Activated CD4-positive, CD25-positive, alpha-beta regulatory T cell treated with anti-CD3 and anti-CD28 coated beads, Interleukin-2, amount 50 U/mL, for 72 hours (primary cell): ENCODE measurements at regions not wholly inside any gene's neighbourhood (a gene's known extent, or its start where the extent isn't known, plus 50 kb on each side); places are given as distances from the start of the nearest gene placed in this dataset.

Source experiments
- DNase-seq: peaks from one replicate; pipeline ENCODE4 v3.0.0; 2021

DNA sequence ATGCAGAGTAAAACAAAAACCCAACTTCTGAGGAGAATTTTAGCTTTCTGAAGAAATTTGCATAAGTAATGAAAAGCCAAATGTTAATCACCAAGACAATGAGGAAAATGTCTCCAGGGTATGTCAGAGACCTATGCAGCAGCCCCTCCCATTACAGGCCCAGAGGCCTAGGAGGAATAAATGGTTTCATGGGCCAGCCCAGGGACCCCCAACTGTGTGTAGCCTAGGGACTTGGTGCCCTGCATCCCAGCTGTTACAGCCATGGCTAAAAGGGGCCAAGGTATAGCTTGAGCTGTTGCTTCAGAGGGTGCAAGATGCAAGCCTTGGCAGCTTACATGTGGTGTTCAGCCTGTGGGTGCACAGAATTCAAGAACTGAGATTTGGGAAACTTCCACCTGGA, 1256.9 kb upstream of the PIK3C3 start:
- DNase-seq: no peak

DNA sequence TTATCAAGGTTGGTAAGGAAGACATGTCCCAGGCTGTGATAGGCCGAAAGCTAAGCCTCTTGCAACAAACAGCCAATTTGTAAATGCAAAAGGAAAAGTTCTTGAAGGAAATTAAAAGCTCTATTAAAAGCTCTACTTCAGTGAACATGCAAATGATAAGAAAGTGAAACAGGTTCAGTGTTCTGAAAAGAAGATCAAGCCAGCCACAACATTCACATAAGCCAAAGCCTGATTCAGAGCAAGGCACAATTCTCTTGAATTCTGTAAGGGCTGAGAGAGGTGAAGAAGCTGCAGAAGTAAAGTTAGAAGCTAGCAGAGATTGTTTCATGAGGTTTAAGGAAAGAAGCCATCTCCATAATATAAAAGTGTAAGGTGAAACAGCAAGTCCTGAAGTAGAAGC, 1259.5 kb upstream of the PIK3C3 start:
- no peak for DNase-seq

DNA sequence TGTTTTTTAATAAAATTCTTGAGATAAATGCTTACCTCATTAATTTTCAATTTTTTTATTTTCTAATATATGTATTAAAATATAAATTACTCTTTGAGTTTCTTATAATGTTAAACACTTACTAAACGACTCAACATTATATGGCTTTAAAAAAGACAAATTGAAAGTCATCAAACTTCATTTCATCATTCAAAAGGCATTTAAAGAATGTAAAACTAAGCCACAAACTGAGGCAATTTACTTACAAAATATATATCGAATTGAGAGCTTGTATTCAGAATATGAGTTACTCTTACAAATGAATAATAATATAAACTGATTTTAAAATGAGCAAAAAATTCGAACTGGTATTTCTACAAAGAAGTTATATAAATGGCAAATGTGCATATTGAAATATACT, 1262.2 kb upstream of the PIK3C3 start:
- no peak for DNase-seq

GRCh38 chr18:40690062-40690461, 1265.0 kb upstream of the PIK3C3 start:
- DNase-seq: no peak

DNA sequence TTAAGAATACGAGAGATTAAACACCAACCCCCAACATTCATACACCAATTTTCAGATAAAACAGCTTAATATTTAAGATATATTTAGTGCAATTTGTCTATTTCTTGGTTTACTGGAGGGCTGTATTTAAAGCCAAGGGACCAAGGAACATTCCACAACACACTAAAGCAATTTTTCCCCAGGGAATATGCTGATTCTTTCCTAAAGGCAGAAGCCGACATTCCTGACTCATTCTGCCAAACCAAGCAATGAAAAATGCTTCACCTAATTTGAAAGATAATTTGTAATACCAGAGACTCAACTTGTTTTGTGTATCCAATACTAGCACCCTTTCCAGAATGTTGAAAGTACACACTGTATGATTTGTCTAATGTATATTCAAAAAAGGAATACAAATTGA, 1267.6 kb upstream of the PIK3C3 start:
- DNase-seq: no peak

- DNase-seq: no peak
These were observed 1268.2 kb upstream of the PIK3C3 start for GRCh38 chr18:40686836-40687235.

DNA sequence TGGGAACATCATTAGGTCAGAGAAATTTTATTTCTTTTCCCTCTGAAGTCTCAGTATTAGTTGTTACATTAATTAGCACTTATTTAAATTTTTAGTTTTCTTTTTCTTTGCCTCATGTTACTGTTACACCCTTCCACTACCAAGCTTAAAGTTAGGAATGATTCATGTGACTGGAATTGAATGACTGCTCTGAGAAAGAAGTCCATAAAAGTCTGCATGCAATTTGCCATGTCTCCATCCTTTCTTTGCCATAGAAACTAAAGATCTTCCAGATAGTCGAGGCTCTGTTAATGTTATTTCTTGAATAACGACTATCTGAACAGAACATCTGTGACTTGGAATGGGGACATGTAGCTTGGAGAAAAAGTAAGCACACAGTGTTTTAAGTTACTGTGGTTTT, 1269.8 kb upstream of the PIK3C3 start:
- no peak for DNase-seq

DNA sequence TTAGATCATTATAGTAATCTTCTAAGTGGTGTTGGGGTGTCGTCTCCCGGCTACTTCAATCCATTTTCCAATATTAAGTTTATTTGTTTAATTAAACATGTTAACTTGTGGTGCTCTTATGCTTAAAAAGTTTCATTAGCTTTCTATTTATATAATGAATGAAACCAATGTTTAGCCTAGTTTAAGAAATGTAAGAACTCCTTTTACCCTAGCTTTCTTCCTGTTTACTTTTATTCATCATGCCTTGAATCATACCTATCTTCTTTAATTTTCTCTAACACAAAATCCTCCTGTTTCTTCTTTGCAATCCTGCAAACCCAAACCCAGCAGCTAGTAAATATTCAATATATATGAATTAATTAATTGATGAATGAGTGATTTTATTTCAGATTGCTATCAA, 1276.7 kb upstream of the PIK3C3 start:
- no peak for DNase-seq

GRCh38 chr18:40676668-40677067, 1278.4 kb upstream of the PIK3C3 start:
- DNase-seq: no peak

- no peak for DNase-seq
These were observed 1281.9 kb upstream of the PIK3C3 start for GRCh38 chr18:40673150-40673549.

- no peak for DNase-seq
These were observed 1282.4 kb upstream of the PIK3C3 start for GRCh38 chr18:40672590-40672989.

- no peak for DNase-seq
These were observed 1284.2 kb upstream of the PIK3C3 start for GRCh38 chr18:40670668-40671375.

DNA sequence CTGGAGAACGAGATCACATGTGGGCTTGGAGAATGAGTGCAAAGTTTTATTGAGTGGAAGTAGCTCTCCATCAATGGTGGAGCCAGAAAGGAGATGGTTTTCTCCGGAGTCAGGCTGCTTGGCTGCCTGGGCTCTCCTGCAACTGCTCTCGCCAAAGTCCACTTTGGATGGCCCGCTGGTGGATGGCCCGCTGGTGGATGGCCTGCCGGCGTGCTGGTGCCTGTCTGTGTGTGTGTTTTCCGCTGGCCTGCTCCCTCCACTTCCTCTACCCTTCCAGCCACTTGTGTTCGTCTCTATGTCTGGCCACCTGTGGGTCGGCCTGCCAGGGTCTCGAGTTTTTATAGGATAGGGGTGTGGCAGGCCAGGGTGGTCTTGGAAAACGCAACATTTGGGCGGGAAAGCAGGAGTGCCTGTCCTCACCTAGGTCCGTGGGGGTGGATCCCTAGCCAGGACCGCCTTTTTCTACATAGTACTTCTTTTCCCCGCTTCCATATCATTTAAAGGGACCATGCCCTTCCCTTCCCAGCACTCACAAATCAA, 1292.1 kb upstream of the PIK3C3 start:
- no peak for DNase-seq

DNA sequence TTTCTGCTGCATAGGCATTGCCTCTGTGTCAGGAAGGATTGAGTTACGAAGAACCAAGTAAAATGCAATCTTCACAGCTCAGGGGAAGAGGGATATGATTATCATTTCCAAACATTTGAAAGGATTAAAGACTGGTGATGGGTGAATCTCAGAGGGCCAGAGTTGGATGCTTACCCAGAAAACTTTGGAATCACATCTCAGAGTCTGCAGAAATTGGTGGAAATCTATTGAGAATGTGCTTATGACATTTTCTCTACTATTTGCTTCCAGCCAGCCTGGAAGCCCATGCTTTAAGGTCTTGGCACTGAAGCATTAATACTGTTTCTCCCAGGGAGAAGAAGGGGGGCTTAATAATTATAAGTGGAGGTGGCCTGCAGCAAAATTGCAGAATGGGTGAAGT, 1301.4 kb upstream of the PIK3C3 start:
- DNase-seq: no peak

- no peak for DNase-seq
These were observed 1302.7 kb upstream of the PIK3C3 start for GRCh38 chr18:40652321-40652720.

DNA sequence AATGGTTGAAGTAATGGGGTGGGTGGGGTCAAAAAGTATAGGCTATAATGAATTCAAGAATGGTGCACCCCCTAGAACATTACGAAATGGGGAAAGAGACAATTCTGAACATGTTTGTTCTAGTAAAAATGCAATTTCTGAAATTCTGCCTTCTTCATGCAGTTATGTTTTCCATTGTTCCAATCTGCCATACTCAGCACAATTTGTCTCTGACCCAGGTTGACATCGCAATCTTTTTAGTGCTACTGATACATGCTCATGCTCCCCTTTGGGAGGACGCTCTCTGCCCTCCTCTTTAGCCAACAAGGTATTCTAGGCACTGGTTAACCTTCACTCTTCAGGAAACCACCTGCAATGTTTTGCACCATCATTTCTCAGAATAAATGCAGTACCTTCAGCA, 1303.9 kb upstream of the PIK3C3 start:
- no peak for DNase-seq

DNA sequence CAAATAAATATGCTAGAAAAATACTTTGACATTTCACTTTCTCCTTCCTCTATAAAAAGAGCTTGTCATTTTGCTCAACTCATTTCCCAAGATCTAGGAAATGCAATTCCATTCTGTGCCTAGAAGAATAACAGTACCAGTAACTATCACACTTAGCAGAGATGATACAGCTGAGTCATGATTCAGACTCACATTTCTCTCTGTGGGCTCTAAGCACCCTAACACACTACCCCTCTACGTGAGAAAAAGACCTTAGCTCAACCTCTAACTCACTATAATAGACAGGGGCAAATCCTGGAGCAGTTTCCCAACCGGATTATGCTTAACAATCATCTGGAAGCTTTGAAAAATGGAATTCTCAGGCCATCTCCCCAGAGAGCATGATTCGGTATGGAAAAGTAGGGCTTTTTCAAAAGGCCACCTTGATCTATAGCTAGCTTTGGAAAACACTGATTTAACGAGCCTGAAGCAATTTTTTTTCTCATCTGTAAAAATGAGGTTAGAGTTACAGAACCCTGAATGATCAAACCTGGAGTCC, 1312.3 kb upstream of the PIK3C3 start:
- no peak for DNase-seq

GRCh38 chr18:40631319-40631718, 1323.7 kb upstream of the PIK3C3 start:
- no peak for DNase-seq

DNA sequence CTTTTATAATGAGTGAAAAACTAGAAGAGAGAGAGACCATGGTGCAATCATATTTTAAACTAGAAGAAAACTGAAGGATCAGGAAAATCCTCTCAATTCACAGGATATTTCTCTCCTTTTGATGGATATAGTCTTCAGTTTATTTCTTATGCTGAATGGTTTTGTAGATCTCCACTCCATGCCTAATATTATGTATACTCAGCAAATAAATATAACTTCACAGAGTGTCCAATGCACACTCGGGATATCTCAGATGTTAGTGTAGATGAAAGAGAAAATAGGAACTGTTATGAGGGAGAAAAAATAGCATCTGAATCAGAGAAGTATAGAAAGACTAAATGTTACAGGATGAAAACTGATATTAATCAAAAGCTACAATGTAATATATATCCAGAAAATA, 1324.5 kb upstream of the PIK3C3 start:
- DNase-seq: no peak

GRCh38 chr18:40624959-40625358, 1330.1 kb upstream of the PIK3C3 start:
- DNase-seq: no peak

DNA sequence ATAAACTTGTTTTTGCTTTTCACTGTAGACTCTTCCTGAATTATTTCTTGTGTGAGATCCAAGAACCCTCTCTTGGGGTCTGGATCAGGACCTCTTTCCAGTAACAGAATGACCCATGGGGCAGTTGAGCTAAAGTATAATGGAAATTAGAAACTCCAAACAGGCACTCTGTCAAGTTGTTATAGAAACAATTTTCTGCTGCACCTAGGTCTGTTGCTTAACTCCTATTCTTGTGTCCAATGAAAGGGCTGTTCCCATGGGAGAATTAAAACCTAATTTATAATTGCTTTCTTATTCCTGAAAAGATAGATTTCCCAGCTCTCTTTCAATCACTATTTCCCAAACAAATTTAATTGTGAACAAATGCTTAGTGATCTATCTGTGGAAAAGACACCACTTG, 1341.3 kb upstream of the PIK3C3 start:
- DNase-seq: no peak

- DNase-seq: no peak
These were observed 1342.7 kb upstream of the PIK3C3 start for GRCh38 chr18:40612356-40612755.

- DNase-seq: no peak
These were observed 1346.8 kb upstream of the PIK3C3 start for GRCh38 chr18:40608226-40608625.

DNA sequence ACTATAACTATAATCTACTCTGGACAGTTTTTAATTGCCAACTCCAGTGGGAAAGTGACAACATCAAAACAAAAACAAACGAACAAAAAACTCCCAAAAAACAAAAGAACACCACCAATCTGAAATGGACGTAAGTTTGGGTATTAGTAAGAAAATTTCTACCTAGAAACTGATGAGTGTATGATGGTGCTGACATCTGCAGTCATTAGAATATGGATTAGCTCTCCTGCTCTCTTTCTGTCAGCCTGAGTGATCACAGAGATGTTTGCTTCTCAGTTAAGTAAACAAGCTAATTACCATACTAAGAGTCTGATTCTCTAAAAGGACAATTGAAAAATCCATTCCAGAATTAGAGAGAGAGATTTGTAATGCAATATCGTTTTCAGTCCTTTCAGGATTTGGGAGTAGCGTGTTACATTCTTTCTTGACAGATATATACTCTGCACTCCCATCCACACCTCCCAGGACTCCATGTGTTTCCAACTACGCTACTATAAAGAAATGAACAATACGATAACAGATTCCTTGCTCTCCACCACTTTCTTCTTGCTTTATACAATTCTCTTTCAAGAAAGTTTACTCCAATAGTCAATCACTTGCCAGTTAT, 1347.4 kb upstream of the PIK3C3 start:
- DNase-seq: no peak

GRCh38 chr18:40606996-40607395, 1348.0 kb upstream of the PIK3C3 start:
- no peak for DNase-seq
